ENCODE measurements at regions not wholly inside any gene's neighbourhood (a gene's known extent, or its start where the extent isn't known, plus 50 kb on each side); places are given as distances from the start of the nearest gene placed in this dataset.

DNA sequence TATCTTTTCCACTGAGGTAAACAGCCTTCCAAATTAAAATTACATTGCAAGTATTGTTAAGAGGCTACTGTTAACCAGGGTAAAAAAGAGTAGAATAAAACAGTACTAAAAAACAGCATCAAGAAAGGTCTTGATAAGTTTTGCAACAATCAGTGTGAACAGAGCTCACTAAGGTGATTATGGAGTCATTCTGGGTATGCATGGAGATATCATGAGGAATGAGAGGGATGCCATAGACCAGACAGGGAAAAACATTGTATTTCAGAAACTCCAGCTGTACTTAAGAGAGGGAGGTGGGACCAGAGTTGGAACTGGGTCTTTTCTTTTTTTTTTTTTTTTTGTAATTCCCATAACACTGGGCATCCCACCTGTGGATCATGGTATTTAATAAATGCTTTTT is 549.6 kb downstream of the INHBA start:
- TF ChIP-seq, protein P1, sequence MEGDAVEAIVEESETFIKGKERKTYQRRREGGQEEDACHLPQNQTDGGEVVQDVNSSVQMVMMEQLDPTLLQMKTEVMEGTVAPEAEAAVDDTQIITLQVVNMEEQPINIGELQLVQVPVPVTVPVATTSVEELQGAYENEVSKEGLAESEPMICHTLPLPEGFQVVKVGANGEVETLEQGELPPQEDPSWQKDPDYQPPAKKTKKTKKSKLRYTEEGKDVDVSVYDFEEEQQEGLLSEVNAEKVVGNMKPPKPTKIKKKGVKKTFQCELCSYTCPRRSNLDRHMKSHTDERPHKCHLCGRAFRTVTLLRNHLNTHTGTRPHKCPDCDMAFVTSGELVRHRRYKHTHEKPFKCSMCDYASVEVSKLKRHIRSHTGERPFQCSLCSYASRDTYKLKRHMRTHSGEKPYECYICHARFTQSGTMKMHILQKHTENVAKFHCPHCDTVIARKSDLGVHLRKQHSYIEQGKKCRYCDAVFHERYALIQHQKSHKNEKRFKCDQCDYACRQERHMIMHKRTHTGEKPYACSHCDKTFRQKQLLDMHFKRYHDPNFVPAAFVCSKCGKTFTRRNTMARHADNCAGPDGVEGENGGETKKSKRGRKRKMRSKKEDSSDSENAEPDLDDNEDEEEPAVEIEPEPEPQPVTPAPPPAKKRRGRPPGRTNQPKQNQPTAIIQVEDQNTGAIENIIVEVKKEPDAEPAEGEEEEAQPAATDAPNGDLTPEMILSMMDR (IDR thresholded peaks at IDR 0.05) = no peak
- TF ChIP-seq POLR2A (IDR thresholded peaks at IDR 0.05; ENCODE audit: low read depth) (no peak), POLR2AphosphoS5 (IDR thresholded peaks at IDR 0.05) (no peak)
